GM21447 (cell line): ENCODE measurements at regions not wholly inside any gene's neighbourhood (a gene's known extent, or its start where the extent isn't known, plus 50 kb on each side); places are given as distances from the start of the nearest gene placed in this dataset.

ENCODE experiments used
- ATAC-seq: cut with Tn5 transposase; IDR thresholded peaks from one replicate; pipeline ENCODE4 v1.9.1; 2021; ENCODE audit not compliant: unreplicated experiment

DNA sequence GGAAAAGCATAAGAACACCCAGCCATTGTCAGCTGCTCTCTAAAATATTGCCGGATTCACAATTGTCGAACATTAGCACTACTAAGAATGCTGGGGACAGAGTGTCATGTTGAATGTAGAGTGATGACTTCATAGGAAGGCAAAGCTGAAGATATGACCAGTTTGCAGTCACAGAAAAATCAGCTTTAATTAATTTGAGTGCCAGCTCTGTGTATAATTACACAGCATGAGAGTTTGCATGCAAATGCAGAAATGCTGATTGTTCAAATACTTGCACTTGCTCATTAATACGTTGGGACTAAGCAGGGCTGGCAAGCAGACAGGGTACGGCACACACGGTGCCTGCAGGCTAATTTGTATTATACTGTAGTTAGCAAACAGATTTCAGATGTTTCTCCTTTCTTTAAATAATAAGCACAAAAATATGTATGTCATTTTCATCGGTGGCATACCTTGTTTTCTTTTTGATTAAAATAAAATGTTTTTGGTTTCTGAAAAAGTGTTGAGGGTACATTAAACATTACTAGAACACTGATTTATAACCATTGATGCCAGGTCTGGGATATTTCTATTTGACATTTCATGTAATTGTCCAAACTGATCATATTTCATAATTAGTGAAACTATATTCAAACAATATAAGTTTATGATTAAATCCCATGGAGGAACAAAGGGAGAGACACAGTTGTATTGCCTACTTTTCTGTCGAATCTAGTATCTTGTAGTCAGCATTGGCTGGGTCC is 99.8 kb upstream of the ADGRL2 start:
- no peak for ATAC-seq

DNA sequence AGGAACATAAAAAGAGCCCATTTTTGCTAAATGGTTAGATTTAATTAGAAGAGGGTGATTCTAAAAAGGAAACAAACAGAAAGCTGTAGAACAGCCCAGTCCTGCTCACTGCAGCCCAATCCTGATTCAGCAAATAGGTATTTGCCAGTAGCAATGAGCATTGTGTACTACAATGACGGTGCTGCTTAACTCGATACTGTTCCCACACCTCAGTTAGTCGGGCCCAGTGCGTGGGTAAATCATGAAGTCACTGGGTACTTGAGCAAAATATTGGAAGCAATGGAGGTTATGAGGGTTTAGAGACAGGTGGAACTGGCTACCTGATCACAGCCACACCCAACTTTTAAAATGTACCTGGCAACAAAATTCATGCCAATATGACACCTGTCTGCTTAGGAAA is 101.5 kb upstream of the ADGRL2 start:
- no peak for ATAC-seq

DNA sequence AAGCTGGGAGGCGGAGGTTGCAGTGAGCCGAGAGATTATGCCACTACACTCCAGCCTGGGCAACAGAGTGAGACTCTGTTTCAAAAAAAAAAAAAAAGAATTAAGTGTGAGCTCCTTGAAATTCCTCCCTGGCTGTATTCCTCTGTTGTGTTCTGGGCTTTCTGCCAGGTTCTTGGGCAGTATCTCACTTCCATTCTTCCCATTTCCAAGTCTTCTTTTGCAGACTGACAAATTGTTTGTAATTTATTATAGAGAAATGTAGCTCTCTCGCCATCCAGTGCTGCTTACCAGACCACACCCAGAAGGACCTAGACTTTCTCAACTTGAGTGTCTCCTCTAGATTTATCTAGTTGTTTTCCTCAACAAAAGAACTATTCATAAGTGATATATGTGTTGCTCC is 105.0 kb upstream of the ADGRL2 start:
- ATAC-seq = no peak

DNA sequence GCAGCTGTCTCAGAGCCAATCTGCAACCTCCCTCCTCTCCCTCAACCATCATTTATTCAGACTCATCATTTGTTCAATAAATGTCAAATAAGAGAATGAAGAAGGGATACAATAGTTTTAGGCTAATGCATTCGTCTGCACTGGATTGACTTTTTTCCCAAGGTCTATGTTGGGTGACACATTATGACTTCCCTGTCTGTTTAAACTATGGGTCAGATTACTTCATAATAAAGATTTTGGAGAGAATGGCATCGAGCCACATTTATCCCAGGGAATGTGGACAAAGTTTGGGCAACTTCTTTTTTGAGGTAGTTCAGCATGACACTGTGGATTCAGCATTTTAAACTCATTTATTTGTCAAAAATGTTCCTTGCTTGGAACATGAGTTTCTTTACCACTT is 107.4 kb upstream of the ADGRL2 start:
- no peak for ATAC-seq

DNA sequence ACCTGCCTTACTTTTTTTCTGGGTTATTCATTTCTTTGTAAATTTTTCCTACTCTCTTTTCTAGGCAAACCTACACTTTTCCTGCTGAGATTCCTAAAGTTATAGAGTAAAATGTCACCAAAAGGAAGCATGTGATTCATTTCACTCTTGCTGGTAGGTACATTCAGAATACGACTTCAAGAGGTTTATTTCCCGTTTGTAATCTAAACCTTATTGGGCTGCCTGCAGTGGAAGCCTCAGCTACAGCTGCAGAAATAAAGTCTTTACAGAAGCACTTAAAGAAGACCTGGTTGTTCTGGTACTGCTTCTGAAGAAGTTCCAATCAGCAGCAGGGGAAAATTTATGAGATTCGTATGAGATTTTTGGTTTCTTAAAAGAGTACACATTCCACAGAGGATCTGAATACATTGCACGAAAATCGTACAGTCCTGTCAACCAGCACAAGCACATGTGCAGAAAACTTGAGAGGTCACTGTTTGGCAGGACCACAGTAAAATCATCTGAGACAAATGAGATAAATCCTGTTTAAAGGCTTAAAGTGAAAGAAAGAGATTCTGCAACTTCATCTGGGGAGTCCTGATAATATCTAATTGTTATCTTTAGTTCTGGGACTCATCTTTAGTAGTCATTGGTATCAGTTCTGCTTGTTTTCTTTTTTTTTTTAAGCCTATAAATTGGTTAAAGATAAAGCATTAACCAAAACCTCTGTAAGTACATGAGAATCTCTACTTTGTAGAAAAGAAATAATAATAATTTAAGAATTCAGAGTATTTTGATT is 109.9 kb upstream of the ADGRL2 start:
- ATAC-seq = no peak

DNA sequence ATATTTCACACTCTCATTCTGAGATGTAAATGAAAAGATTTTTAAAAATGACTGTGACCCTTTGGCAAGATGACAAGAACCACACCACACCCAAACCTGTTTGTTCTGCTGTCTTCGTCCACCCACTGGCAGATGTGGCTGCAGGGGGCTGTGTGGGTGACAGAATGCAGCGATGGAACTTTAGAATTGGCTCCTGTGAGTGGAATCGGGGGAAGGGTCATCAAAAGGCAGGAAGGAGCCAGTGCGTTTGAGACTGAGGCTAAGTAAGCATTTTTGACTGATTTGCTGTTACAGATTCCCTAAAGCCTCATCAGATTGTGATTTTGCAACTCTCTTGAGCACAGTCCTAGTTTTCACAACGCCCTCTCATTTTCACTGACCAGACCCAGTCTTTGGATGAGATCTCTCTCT is 111.2 kb upstream of the ADGRL2 start:
- no peak for ATAC-seq

DNA sequence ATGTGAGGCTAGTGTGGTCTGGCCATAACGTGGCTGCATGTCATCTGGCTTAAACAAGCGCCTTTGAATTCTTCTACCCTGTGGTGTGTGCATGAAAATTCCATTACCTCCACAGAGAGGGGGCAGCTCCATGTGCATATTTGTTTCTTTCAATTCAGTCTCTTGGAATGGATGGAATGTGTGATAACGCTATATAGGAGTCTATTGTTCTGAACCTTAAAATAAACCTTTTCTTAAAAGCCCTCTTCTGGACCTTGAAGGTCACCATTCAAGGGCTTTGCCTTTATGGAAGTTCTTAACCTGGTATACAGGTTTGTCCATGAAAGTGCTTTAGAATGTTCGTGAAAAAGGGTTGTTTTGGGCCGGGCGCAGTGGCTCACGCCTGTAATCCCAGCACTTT is 118.2 kb upstream of the ADGRL2 start:
- no peak for ATAC-seq

DNA sequence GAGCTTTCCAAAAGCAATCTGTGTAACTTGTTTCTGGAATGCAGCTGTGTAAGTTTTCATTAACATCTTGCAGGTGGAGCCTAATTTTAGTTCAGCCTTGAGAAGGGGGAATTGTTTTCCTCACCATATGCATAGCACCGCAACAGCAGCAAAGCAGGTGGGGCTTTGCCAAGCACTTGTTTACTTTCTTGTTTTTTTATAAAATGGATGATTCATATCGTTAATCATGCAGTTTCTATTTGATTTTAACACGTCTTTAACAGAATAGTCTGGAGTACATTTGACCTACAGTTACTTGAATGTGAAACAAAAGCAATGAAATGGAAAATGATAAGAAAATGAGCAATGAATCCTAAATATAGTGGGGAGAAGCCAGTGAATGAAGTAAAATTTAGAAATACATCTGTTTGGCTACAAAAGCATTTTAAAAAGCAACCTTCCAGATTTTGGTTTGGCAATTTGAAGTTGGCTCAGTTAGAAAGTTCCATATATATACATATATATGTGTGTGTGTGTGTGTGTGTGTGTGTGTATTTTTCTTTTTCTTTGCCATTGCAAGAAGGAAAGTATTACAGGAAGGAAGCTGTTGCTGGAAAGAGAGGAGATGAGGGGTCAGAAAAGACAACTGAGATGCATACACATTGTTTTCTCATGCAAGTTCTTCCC is 119.0 kb upstream of the ADGRL2 start:
- no peak for ATAC-seq

DNA sequence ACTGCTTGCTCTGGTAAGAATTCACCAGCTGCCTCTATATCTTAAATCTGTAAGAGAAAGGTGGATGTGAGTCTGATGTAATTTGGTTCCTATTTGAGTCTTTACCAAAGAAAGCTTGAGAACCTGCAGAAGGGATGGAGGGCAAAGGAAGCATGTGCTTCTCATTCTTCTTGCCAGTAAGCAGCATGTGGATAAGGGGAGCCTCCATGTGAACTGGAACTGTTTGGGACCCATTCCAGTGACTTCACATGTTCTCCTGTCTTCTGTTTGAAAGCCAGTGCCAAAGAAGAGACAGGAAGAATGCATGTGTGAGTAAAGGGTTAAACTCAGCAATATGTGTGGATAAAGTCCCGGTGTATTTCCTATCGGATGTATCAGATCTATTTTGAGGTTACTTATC is 119.6 kb upstream of the ADGRL2 start:
- no peak for ATAC-seq

DNA sequence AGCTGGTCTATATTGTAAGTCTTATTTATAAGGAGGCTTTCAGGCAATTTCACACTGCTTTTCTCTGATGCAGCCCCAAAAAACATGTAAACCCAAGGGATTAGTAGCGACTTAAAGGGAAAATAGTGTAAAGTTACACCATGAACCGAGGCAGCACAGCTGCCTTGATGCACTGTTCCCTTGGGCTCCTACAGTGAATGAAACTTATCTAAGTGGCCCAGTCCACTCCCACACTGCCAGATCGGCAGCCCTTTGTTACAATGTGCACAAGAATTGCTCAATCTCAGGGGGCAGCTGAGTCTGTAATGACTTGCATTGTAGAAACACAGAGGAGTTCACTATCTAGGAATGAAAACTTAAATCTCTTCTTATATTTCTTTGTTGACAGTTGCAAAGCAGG is 120.8 kb upstream of the ADGRL2 start:
- ATAC-seq = no peak

DNA sequence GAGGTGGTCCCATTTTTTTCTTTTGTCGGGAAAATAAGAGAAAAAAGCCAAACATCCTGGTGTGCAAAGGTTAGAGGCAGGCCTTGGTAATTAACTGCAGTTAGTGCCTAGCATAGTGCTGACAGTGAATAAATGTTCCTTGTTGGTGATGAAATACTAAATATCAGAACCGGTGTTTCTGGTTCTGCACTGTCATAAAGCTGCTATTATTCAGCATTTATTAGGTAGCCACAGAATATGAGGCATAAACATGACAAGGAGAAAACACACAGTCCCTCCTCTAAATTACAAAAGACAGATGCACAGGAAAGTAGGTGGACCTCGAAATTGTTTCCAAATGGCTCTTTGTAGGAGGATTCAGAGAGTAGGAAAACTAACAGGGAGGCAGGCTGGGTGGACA is 122.0 kb upstream of the ADGRL2 start:
- no peak for ATAC-seq

DNA sequence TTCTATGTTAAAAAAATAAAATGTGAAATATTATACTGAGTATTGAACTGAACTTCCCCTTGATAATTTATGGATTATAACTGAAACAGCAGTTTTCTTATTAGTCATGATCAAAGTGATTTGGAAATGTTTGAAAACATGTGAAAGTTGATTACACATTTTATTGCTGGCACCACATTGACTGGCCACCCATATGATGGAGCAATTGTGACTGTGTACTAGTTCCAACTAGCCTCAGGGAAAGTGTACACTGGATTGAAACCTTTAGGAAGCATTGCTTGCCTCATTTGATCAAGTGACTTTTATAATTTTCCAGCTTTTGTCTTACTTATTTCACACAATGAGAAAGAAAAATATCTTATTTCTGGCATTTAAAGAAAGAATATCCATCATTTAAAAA is 128.0 kb upstream of the ADGRL2 start:
- no peak for ATAC-seq

DNA sequence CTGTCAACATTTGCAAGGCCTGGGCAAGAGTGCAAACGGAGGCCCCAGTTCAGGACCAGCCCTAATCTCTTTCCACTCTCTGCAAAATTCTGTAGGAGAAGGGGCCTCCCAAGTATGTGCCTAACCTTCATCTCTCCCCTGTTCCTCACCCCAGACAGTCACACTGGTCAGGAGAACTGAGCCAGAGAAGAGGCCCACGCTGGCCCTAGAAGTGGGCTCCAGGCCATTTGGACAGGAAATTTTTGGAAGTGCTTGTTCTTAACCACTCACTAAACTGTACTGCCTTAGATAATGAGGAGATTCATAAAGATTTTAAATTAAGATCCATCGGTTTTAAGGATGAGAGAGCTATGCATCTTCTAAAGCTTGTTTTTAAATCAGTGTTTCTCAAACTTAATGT is 129.7 kb upstream of the ADGRL2 start:
- no peak for ATAC-seq

DNA sequence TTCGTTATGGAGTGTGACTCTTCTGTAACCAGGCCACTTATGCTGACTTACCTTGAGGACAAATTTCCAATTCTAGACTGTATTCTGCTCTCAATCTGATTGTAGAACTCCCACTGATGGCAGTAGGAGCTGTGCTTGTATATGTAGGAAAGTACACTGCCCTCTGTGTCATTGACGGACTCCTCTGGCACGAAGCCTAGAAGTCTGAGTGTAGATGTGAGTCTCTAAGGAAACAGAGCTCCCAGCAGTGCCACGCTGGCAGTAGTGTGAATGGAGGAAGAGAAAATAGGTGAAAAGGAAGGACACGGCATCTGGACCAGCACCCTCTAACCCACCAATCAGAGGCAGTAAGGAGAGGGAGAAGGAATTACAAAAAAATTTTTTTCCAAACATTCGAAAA is 130.4 kb upstream of the ADGRL2 start:
- no peak for ATAC-seq

DNA sequence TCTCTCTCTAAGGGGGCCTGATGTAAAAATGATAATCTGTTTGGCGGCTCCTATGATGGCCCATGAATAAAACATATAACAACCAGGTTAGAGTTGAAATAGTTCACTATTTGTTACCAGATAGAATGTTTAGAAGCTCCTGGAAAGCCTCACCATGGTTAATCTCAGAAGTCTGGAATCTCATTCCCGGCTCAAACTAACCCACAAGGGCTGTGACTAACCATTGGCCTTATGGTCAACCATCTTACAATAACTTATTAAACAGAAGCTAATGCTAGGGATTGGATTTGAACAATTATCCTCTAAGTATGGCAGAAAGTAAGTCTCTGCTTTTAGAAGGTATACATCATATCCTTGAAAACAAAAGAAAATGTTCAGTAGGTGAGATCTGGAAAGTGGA is 134.1 kb upstream of the ADGRL2 start:
- ATAC-seq = no peak

DNA sequence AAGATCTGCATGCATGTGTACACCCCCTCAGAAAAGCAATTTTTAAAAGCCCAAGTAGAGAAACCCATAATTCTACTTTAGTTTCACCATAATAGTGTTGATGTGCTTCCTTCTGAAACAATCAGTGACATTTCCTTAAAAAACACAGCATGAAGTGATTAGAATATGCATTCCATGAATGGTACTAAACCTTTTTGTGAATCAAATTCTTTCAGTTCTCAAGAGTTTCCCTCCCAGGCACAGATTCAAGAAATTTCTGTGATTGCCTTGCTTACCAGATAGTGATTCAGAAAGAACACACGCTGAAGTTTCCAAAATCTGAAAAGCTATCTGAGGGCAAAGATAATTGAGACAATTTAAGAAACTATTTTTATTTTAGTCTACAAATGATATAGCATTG is 136.4 kb upstream of the ADGRL2 start:
- ATAC-seq = no peak

DNA sequence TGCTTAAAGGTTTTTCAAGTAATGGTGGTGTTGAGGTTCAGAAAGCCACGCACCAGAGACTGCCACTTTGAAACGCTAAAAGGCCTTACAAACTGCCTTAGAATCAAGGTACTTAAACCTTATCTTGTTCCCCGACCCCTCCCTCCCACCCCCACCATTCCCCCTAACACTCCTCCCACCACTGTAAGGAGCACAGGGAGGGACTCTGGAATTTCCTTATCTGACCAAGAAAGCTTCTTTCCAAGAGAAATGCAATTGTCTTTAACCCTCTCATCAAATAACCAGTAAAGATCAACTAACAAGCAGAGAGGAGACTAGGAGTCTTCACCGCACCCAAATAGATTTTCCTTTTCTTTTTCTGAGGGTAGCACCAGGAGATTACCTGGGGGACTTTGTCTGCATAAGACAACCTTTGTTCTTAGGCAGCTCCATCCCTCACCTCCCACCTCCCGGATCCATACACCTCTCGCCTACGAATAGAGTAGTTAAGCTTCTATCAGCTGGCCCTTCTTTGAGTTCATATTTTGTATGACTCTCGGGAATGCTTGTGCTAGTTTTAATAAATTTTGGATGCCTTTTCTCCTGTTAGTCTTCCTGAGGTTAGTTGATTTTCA is 137.7 kb upstream of the ADGRL2 start:
- ATAC-seq = no peak

DNA sequence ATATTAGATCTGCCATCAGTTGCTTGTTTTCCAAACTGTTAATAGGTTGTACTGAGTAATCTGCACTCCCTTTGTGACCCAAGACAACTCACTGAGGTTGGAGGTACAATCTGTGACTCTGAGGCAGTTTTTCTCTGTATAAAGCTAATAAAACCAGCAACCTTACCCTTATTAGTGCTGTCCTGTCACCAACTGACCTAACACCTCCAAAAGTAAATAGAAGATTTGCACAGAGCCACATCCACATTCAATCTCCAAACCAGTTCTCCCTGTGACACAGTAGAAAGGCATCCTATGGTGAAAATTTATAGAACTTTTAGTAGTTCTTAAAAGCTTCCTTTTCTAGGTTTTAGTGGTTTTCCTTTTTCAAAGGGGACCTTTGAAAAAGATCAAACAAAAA is 140.4 kb upstream of the ADGRL2 start:
- ATAC-seq = no peak

DNA sequence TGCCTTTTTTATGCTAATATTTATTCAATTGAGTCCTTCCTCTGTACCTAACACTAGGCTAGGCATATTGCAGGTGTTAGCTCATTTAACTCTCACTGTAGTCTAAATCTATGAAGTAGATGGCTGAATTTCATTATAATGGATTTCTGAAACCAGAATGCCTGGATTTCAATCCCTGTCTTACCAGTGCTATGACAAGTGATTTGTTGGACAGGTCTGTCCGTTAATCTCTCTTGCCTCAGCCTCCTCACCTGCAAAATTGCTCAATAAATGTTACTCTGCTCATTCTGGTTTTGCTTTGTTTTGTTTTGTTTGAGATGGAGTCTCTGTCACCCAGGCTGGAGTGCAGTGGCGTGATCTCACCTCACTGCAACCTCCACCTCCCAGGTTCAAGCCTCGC is 146.1 kb upstream of the ADGRL2 start:
- no peak for ATAC-seq

DNA sequence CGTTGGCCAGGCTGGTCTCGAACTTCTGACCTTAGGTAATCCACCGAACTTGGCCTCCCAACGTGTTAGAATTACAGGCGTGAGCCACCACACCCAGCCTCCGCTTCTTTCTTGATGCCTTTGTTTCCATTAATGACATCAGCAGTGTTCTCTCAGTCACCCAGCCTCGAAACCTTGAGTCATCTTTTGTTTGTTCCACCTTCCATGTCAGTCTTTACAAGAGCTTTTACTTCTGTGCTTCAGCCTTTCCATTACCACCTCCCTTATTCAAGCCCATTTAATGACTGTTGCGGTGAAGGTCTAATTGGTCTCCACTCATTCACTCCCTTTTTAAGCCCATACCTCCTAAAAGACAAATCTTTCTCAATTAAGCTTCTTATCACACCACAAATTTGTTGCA is 146.6 kb upstream of the ADGRL2 start:
- no peak for ATAC-seq

DNA sequence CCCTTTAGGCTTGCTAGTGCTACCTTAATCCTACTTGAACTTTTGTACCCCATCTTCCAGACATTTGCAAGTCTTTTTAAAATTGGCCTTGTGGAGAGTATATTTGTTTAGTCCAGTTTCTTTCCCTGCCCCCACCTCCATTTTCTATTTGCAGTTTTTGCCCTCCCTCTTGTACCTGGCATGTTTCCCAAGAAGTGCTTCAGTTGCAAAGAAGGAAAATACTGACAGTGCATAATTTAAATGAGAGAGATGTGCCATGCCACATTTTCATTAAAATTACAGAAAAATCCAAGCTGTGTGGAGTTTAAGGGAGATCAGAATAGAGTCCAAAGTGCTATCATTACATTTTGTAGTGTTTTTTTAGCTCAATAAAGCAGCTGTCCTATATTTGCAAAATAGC is 150.0 kb upstream of the ADGRL2 start:
- ATAC-seq = no peak

DNA sequence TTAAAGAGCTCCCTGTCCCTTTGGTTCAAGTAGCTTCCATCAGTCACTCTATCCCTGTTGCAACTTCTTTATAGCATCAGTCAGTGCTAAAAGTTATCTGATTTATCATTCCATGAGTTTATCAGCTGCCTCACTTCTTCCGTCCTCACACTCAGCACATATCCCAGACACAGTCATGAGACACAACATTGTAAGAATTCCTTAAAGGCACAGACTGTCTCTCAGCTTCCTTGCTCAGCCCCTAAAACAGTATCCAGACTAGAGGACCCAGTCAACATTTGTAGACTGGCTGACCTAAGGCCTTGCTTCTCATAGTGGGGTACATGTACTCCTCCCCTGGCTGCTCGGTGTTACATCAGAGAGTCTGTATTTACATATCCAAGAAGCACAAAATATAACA is 164.9 kb upstream of the ADGRL2 start:
- ATAC-seq = no peak
